Thymus (tissue), 11 donors: ENCODE measurements at regions not wholly inside any gene's neighbourhood (a gene's known extent, or its start where the extent isn't known, plus 50 kb on each side); places are given as distances from the start of the nearest gene placed in this dataset.
"Not testable (repeated sequence)": the region's sequence is repeated elsewhere in the genome, so short reads cannot be mapped to it uniquely, and the experiment has no call there.

Experiments used
- DNase-seq, 9 donors: peaks; one replicate each; pipeline ENCODE4 v3.0.0-alpha.2; 2013; ENCODE audit warnings: low spot score in 9 of 9, low read depth in 6 of 9, missing footprints in 1 of 9
- H3K27ac ChIP-seq, 2 donors: one replicate each; pipeline ENCODE4 v1.5.1; 2013; ENCODE audit warnings: control low read depth in 1 of 2, low read depth in 1 of 2, low read length in 1 of 2, mild to moderate bottlenecking in 1 of 2, moderate library complexity in 1 of 2
- H3K27me3 ChIP-seq, 2 donors: one replicate each; pipeline ENCODE4 v1.5.1; 2013; ENCODE audit warnings: low read length in 1 of 2; ENCODE audit not compliant: control insufficient read depth in 2 of 2, insufficient read depth in 1 of 2
- H3K36me3 ChIP-seq, 2 donors: one replicate each; pipeline ENCODE4 v1.5.1; 2013; ENCODE audit warnings: low read length in 1 of 2, mild to moderate bottlenecking in 1 of 2, moderate library complexity in 1 of 2; ENCODE audit not compliant: control insufficient read depth in 2 of 2, insufficient read depth in 2 of 2
- H3K4me1 ChIP-seq, 2 donors: one replicate each; pipeline ENCODE4 v1.5.1; 2013; ENCODE audit warnings: low read length in 2 of 2; ENCODE audit not compliant: control insufficient read depth in 2 of 2, insufficient read depth in 2 of 2
- H3K4me3 ChIP-seq, 2 donors: one replicate each; pipeline ENCODE4 v1.5.1; 2013; ENCODE audit warnings: low read length in 2 of 2, control low read depth in 1 of 2, mild to moderate bottlenecking in 1 of 2
- H3K9me3 ChIP-seq, 2 donors: one replicate each; pipeline ENCODE4 v1.5.1; 2013; ENCODE audit warnings: low read length in 1 of 2, mild to moderate bottlenecking in 1 of 2; ENCODE audit not compliant: control insufficient read depth in 2 of 2, insufficient read depth in 1 of 2
- WGBS: extraction: QIAGEN DNeasy Blood & Tissue Kit; methylation state at CpG from one replicate; pipeline ENCODE4 v1.1.7; 2013; 5-methylcytosine and 5-hydroxymethylcytosine counted together
- donor health status: healthy.

- no peaks in the 10 kb centered on the region for H3K4me1 ChIP-seq
- whole genome bisulfite sequencing: 96% methylated on average over 3 of the region's 3 CpGs
- H3K27ac ChIP-seq: no peak overlapping the region
- no peaks in the 10 kb centered on the region for H3K27me3 ChIP-seq
- H3K9me3 ChIP-seq: no peaks in the 10 kb centered on the region
- no peak overlapping the region for H3K4me3 ChIP-seq
- no peaks in the 10 kb centered on the region for H3K36me3 ChIP-seq
- DNase-seq: no peak
Measured at GRCh38 chr11:34731603-34732002, 110.7 kb downstream of the EHF start.

- H3K27me3 ChIP-seq: no peaks in the 10 kb centered on the region
- WGBS: 95% methylated on average over 3 of the region's 3 CpGs
- H3K4me3 ChIP-seq: no peak overlapping the region
- H3K4me1 ChIP-seq: no peaks in the 10 kb centered on the region
- H3K9me3 ChIP-seq: no peaks in the 10 kb centered on the region
- H3K36me3 ChIP-seq: no peaks in the 10 kb centered on the region
- H3K27ac ChIP-seq: no peak overlapping the region
- DNase-seq: no peak
Measured at GRCh38 chr11:34730544-34731295, 109.8 kb downstream of the EHF start.

GRCh38 chr11:34728609-34729008 is 107.7 kb downstream of the EHF start:
- Histone ChIP-seq H3K27me3 (no peaks in the 10 kb centered on the region), H3K4me1 (no peaks in the 10 kb centered on the region), H3K9me3 (no peaks in the 10 kb centered on the region), H3K4me3 (no peak overlapping the region), H3K36me3 (no peaks in the 10 kb centered on the region), H3K27ac (no peak overlapping the region)
- no peak for DNase-seq

- Histone ChIP-seq H3K27me3 (no peaks in the 10 kb centered on the region), H3K27ac (no peak overlapping the region), H3K4me3 (no peak overlapping the region), H3K4me1 (no peaks in the 10 kb centered on the region), H3K36me3 (no peaks in the 10 kb centered on the region), H3K9me3 (no peaks in the 10 kb centered on the region)
- 94% methylated on average over 1 of the region's 1 CpG for WGBS
- DNase-seq: no peak
Measured at GRCh38 chr11:34727228-34727737, 106.4 kb downstream of the EHF start.

GRCh38 chr11:34724973-34725372 is 104.1 kb downstream of the EHF start:
- Histone ChIP-seq H3K4me3 (no peak overlapping the region), H3K27ac (no peak overlapping the region), H3K27me3 (no peaks in the 10 kb centered on the region), H3K4me1 (no peaks in the 10 kb centered on the region), H3K36me3 (no peaks in the 10 kb centered on the region), H3K9me3 (no peaks in the 10 kb centered on the region)
- 73% methylated on average over 1 of the region's 1 CpG for WGBS
- DNase-seq: no peak

GRCh38 chr11:34721646-34722045 is 100.8 kb downstream of the EHF start:
- Histone ChIP-seq H3K4me1 (no peaks in the 10 kb centered on the region), H3K27me3 (no peaks in the 10 kb centered on the region), H3K4me3 (no peak overlapping the region), H3K27ac (no peak overlapping the region), H3K36me3 (no peaks in the 10 kb centered on the region), H3K9me3 (no peaks in the 10 kb centered on the region)
- WGBS: 88% methylated on average over 2 of the region's 2 CpGs
- DNase-seq: no peak

- no peaks in the 10 kb centered on the region for H3K9me3 ChIP-seq
- no peaks in the 10 kb centered on the region for H3K4me1 ChIP-seq
- no peak overlapping the region for H3K4me3 ChIP-seq
- no peaks in the 10 kb centered on the region for H3K36me3 ChIP-seq
- no peak for DNase-seq
- H3K27ac ChIP-seq: no peak overlapping the region
- 30% methylated on average over 1 of the region's 1 CpG for WGBS
- no peaks in the 10 kb centered on the region for H3K27me3 ChIP-seq
Measured at GRCh38 chr11:34719303-34719848, 98.5 kb downstream of the EHF start.

- not testable (repeated sequence) for H3K4me1 ChIP-seq, H3K27me3 ChIP-seq, H3K27ac ChIP-seq, DNase-seq, H3K9me3 ChIP-seq, H3K4me3 ChIP-seq, H3K36me3 ChIP-seq
Measured at GRCh38 chr11:34713631-34714030, 92.7 kb downstream of the EHF start.
